A549 (cell line): ENCODE measurements at regions not wholly inside any gene's neighbourhood (a gene's known extent, or its start where the extent isn't known, plus 50 kb on each side); places are given as distances from the start of the nearest gene placed in this dataset.

Experiments
- CEBPB ChIP-seq, 2 experiments: fragments of >200 bp in 1 of 2; sonication (Bioruptor Twin) in 1 of 2; formaldehyde crosslinking in 1 of 2; IDR thresholded peaks; 2 replicates each; pipeline ENCODE4 v1.6.1; 2012 to 2016
- ESRRA ChIP-seq: fragments of 150-350 bp; IDR thresholded peaks from 2 replicates; pipeline ENCODE4 v1.6.1; 2014; ENCODE audit warnings: mild to moderate bottlenecking, low read length, borderline replicate concordance
- JUNB ChIP-seq: fragments of >200 bp; sonication (Bioruptor Twin); formaldehyde crosslinking; IDR thresholded peaks from 2 replicates; pipeline ENCODE4 v1.6.1; 2016
- POLR2AphosphoS2 ChIP-seq: conservative IDR thresholded peaks from 2 replicates; pipeline ENCODE4 v1.6.1; 2012; ENCODE audit warnings: low read length, improper control_type of control experiment, inconsistent platforms
- RAD21 ChIP-seq, 2 experiments: fragments of >200 bp in 1 of 2; sonication (Bioruptor Twin) in 1 of 2; formaldehyde crosslinking in 1 of 2; IDR thresholded peaks in 1 of 2; conservative IDR thresholded peaks in 1 of 2; 2 replicates in 1 of 2; 3 replicates in 1 of 2; pipeline ENCODE4 v1.6.1; 2012 to 2018; ENCODE audit warnings: inconsistent platforms in 1 of 2
- ZC3H11A ChIP-seq: fragments of 450-650 bp; IDR thresholded peaks from 2 replicates; pipeline ENCODE4 v1.6.1; 2014; ENCODE audit warnings: antibody characterized with exemption, mild to moderate bottlenecking
- TF ChIP-seq, protein P1 (sequence below): fragments of >200 bp; sonication (Bioruptor Twin); formaldehyde crosslinking; IDR thresholded peaks from 3 replicates; pipeline ENCODE4 v1.5.1; 2016
- TF ChIP-seq, protein P2 (sequence below): IDR thresholded peaks from 2 replicates; pipeline ENCODE4 v1.6.1; 2012; ENCODE audit warnings: low read depth, borderline replicate concordance
- TF ChIP-seq, protein P3 (sequence below): fragments of 150-350 bp; IDR thresholded peaks from 2 replicates; pipeline ENCODE4 v1.6.1; 2014; ENCODE audit warnings: low read depth, mild to moderate bottlenecking, low read length

DNA sequence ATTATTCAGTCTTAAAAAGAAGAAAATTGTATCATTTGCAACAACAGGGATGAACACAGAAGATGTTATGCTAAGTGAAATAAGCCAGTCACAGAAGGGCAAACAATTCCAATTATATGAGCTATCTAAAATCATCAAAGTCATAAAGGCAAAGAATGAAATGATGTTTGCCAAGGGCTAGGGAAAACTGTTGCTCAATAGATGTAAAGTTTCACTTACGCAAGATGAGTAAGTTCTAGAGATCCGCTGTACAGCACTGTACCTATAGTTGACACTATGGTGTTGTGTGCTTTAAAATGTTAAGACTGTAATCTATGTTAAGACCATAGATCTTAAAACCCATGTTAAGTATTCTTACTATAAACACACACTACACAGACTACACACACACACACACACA is 904.6 kb upstream of the LRRN3 start:
- TF ChIP-seq, protein P1, sequence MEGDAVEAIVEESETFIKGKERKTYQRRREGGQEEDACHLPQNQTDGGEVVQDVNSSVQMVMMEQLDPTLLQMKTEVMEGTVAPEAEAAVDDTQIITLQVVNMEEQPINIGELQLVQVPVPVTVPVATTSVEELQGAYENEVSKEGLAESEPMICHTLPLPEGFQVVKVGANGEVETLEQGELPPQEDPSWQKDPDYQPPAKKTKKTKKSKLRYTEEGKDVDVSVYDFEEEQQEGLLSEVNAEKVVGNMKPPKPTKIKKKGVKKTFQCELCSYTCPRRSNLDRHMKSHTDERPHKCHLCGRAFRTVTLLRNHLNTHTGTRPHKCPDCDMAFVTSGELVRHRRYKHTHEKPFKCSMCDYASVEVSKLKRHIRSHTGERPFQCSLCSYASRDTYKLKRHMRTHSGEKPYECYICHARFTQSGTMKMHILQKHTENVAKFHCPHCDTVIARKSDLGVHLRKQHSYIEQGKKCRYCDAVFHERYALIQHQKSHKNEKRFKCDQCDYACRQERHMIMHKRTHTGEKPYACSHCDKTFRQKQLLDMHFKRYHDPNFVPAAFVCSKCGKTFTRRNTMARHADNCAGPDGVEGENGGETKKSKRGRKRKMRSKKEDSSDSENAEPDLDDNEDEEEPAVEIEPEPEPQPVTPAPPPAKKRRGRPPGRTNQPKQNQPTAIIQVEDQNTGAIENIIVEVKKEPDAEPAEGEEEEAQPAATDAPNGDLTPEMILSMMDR = no peak
- TF ChIP-seq CEBPB (IDR thresholded peaks at IDR 0.05) (no peak), ESRRA (no peak), JUNB (no peak), ZC3H11A (no peak), POLR2AphosphoS2 (no peak), RAD21 (conservative IDR thresholded peaks at IDR 0.05 in 1 of 2, IDR thresholded peaks at IDR 0.05 in 1 of 2) (no peak)
- TF ChIP-seq, protein P2, sequence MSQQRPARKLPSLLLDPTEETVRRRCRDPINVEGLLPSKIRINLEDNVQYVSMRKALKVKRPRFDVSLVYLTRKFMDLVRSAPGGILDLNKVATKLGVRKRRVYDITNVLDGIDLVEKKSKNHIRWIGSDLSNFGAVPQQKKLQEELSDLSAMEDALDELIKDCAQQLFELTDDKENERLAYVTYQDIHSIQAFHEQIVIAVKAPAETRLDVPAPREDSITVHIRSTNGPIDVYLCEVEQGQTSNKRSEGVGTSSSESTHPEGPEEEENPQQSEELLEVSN = no peak
- TF ChIP-seq, protein P3, sequence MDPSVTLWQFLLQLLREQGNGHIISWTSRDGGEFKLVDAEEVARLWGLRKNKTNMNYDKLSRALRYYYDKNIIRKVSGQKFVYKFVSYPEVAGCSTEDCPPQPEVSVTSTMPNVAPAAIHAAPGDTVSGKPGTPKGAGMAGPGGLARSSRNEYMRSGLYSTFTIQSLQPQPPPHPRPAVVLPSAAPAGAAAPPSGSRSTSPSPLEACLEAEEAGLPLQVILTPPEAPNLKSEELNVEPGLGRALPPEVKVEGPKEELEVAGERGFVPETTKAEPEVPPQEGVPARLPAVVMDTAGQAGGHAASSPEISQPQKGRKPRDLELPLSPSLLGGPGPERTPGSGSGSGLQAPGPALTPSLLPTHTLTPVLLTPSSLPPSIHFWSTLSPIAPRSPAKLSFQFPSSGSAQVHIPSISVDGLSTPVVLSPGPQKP = no peak
